GM10248 (cell line): ENCODE measurements at regions not wholly inside any gene's neighbourhood (a gene's known extent, or its start where the extent isn't known, plus 50 kb on each side); places are given as distances from the start of the nearest gene placed in this dataset.

Experiments used
- CTCF ChIA-PET: fragments of 300-600 bp; sonication (Branson Sonifier 250); formaldehyde crosslinking; extraction: SDS; loops from one replicate; lab custom pipeline; 2021; ENCODE audit warnings: antibody characterized with exemption; lab: Yijun Ruan, JAX
- POLR2A ChIA-PET: fragments of 350-650 bp; sonication (Branson Sonifier 250); formaldehyde crosslinking; extraction: SDS; loops from one replicate; lab custom pipeline; 2020; ENCODE audit warnings: antibody characterized with exemption; lab: Yijun Ruan, JAX
- DNase-seq: peaks from one replicate; pipeline ENCODE4 v3.0.0; 2012; ENCODE audit errors: extremely low spot score
- TF ChIP-seq, protein P1 (sequence below): IDR thresholded peaks from 2 replicates; pipeline ENCODE4 v1.5.1; 2012; ENCODE audit warnings: mild to moderate bottlenecking, low read depth; ENCODE audit errors: extremely low read depth, missing control alignments, control extremely low read depth

DNA sequence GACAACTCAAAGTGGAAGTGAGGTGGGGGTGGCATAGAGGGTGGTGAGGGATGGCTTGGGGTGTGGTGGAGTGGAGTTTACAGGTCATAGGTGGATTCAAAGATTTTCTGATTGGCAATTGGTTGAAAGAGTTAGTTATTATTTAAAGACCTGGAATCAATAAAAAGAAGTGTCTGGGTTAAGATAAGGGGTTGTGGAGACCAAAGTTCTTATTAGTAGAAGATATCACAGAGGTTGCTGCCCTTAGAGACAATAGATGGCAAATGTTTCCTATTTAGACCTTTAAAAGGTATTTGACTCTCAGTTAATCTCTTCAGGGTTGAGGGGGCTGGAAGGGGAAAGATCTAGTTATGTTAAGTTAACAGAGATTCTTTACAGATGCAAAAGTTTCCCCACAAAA, 412.3 kb upstream of the TBL1XR1 start:
- ChIA-PET CTCF (no interaction called here), POLR2A (no interaction called here)
- TF ChIP-seq, protein P1, sequence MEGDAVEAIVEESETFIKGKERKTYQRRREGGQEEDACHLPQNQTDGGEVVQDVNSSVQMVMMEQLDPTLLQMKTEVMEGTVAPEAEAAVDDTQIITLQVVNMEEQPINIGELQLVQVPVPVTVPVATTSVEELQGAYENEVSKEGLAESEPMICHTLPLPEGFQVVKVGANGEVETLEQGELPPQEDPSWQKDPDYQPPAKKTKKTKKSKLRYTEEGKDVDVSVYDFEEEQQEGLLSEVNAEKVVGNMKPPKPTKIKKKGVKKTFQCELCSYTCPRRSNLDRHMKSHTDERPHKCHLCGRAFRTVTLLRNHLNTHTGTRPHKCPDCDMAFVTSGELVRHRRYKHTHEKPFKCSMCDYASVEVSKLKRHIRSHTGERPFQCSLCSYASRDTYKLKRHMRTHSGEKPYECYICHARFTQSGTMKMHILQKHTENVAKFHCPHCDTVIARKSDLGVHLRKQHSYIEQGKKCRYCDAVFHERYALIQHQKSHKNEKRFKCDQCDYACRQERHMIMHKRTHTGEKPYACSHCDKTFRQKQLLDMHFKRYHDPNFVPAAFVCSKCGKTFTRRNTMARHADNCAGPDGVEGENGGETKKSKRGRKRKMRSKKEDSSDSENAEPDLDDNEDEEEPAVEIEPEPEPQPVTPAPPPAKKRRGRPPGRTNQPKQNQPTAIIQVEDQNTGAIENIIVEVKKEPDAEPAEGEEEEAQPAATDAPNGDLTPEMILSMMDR: no peak
- no peak for DNase-seq

DNA sequence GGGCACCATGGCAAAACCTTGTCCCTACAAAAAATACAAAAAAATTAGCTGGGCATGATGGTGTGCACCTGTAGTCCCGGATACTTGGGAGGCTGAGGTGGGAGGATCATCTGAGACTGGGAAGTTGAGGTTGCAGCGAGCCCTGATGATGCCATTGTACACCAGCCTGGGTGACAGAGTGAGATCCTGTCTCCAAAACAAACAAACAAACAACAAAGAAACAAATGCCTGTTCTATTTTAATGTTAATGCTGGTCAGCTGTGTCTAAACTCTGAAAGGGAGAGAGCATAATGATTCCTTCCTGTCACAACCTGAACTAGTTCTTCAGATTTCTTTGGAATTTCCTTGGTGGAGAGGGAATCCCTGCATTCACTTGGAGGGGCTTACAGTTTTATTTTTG, 413.0 kb upstream of the TBL1XR1 start:
- POLR2A ChIA-PET: no interaction called here
- TF ChIP-seq, protein P1: no peak
- CTCF ChIA-PET: no interaction called here
- no peak for DNase-seq

DNA sequence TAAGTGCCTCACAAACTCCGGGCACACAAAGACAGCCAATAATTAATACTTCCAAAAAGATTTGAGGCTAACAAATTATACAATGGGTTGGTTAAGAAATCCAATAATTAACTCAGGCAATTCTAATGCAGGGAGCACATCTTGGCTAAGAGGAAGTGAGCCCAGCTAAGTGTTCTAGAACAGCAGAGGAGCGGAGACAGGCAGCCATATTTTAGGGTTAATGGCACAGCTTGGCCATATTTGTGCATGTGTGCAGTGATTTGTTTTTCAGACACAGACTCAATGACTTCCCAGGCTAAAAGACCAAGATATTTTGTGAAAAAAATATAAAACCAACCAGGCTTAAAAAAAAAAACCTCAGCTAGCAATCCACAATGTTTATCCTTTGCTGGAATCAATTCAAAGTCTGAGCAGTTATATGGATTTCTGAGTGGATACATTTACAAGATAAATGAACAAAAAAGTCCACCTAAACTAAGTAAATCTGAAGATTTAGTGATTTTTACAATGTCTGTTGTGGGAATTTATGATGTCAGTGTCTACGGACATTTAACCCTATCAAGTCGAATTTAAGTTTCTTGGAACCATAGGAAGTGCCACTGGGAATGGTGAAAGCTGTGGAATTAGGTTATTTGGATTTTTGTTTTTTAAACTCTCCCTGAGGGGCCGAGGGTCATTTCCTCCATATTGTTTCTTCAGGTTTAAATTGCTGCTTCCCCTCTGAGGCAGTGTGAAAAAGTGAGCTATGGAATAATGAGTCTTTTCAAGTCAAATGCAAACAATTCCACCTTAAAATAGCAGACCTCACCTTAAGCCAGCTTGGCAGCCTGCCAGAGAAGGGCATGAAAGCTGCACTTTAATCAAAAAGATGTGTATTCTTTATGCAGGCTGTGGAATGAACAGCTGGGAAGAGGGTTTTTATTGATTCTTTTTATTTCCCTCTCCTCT, 413.7 kb upstream of the TBL1XR1 start:
- ChIA-PET CTCF (interaction anchor here (1.3 kb wide), 1 partner anchor 10 kb away, joined by 3 read pairs; no protein-coding TSS in a partner anchor), POLR2A (no interaction called here)
- no peak for DNase-seq
- TF ChIP-seq, protein P1: no peak

DNA sequence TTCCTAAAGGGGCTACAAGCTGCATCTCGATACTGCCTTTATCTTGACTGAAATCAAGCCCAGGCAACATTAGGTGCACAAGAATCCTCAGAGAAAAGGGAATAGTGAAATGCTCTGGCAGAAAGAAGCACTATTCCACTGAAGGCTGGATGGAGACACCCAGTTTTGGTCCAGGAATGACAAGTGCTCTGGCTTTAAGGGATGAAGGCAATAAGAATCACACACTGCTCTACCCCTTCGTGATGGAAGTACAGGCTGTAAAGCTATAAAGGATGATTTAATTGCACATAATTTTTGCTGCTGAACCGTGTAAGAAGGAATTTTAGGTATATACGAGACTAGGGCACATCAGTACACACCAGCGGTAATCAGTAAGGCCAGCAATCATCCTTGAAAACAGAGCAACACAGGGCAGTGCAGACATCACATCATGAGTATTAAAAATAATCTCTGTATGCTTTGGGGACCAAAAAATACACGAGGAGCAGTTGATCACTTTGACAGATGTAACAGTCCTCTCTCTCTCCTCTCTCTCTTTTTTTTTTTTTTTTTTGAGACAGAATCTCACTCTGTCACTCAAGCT, 414.6 kb upstream of the TBL1XR1 start:
- CTCF ChIA-PET: interaction anchor here (1.1 to 1.3 kb wide), 2 partner anchors 10 to 20 kb away, joined by 3 read pairs; no protein-coding TSS in a partner anchor
- no peak for DNase-seq
- TF ChIP-seq, protein P1: no peak
- POLR2A ChIA-PET: interaction anchor here (0.6 kb wide), 1 partner anchor 31 kb away, joined by 3 read pairs; no protein-coding TSS in a partner anchor

DNA sequence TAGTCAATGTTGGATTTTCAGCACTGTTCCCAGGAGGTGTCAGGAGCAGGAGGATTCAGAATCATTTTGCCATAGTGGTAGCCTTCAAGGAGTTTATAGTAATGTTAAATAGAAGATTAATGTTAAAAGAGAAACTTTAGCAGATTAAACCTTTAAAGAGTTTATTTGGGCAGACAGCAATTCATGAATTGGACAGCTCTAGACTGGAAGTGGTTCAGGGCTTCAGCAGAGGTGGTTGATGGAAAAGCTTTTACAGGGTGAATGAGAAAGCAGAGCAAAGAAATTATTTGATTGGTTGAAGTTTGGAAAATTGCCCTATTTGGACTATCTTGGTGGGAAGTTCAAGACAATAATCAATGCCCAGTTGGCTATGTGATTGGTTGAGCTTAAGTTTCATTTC, 416.6 kb upstream of the TBL1XR1 start:
- ChIA-PET POLR2A (no interaction called here), CTCF (interaction anchor here (1.1 kb wide), 1 partner anchor 9 kb away, joined by 3 read pairs; no protein-coding TSS in a partner anchor)
- TF ChIP-seq, protein P1: no peak
- DNase-seq: no peak

DNA sequence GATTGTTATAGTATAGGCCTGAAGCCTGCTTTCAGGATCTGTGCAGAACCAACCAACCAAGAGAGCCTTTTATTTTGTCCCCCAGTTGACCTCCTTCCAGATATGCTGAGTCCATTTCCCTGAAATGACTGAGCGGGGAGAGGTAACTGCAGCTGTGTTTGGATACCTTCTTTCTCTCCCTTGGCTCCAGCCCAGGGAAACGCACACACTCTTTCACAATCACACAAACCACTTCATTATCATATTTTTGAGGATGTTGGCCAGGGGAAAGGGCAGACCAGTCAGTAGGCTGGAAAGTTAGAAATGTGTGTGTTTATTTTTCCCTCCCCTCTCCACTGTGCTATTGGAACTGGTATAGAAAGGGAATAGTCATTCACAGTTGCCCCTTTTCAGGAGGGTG, 417.7 kb upstream of the TBL1XR1 start:
- CTCF ChIA-PET: interaction anchor here (1.0 kb wide), 1 partner anchor 16 kb away, joined by 3 read pairs; no protein-coding TSS in a partner anchor
- POLR2A ChIA-PET: interaction anchor here (0.6 kb wide), 1 partner anchor 78 kb away, joined by 3 read pairs; no protein-coding TSS in a partner anchor
- TF ChIP-seq, protein P1: no peak
- no peak for DNase-seq
